ENCODE measurements at regions not wholly inside any gene's neighbourhood (a gene's known extent, or its start where the extent isn't known, plus 50 kb on each side); places are given as distances from the start of the nearest gene placed in this dataset.

DNA sequence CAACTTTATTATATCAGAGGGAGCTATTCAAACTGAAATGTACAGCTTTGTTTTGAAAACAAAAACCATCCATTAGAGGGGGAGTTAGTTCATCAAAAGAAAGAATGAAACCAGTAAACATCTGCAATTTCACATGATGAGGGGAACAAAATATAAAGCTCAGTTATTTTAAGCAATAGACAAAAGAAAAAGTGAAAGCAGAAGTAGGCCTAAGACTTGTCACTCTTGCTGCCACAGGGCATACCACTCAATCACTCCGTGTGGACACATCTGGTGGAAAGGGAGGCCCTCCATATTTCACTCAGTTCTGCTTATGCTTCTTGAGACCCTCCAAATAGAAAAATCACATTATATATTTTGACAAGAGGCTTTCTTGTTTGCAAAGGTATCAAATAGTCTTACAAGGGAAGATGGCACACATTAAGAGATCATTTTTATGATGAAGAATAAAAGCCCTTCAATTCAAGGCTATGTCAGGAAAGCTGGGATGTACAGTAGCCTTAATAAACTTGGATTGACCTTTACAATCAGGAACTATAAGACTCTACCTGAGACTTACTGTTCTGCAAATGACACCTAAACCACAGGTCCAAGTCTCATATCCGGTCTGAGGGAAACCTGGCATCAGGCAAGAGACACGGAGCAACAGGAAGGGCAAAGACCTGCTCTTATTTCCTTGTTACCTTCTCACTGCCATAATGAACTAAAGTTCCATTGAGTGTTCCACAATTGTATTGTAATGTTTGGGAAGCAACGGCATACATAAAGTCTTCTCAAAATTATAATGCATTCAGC is 222.5 kb upstream of the GRIP1 start:
- FAIRE-seq (no peak), ATAC-seq (no peak), DNase-seq (ENCODE audit: low spot score) (no peak)
- 2% methylated on average over 4 of the region's 4 CpGs for WGBS (ENCODE audit: low lambda C conversion rate)
- ChIA-PET POLR2A (no interaction called here), CTCF (ENCODE audit: low intra/inter-chr PET ratio, low total read pairs) (no interaction called here)
- no peaks in the 10 kb centered on the region for H4K20me1 ChIP-seq (ENCODE audit: insufficient read depth, low read length)
- H3K4me3 ChIP-seq (replicated peaks in 1 of 3; ENCODE audit: insufficient read depth in 1 of 3, low read depth in 2 of 3, low read length in 3 of 3) = no peak overlapping the region
- no peaks in the 10 kb centered on the region for H3K4me1 ChIP-seq (ENCODE audit: insufficient read depth, low read length)
- H3K9ac ChIP-seq (ENCODE audit: insufficient read depth, low read depth, low read length) = no peak overlapping the region
- in situ Hi-C loops (cut with HindIII; ENCODE audit: extremely low pct_ligation_motif_present, low pct_unique_long_range_greater_than_20kb) = no loop called here
- no peaks in the 10 kb centered on the region for H3K79me2 ChIP-seq (ENCODE audit: insufficient read depth, low read length)
- peaks cover 0 to 1% of the 10 kb centered on the region in 2 experiments; a peak in 1 of 5 replicates for H3K27me3 ChIP-seq (ENCODE audit: control insufficient read depth in 1 of 2, insufficient read depth in 2 of 2, low read length in 2 of 2)
- no peak overlapping the region for H3K4me2 ChIP-seq (ENCODE audit: low read depth, low read length)
- H3K36me3 ChIP-seq (replicated peaks in 1 of 2; ENCODE audit: control insufficient read depth in 1 of 2, insufficient read depth in 2 of 2, low read length in 2 of 2) = no peaks in the 10 kb centered on the region
- H3K27ac ChIP-seq (ENCODE audit: extremely low read length, insufficient read depth, low read length) = no peak overlapping the region
- H2AFZ ChIP-seq (ENCODE audit: low read length) = no peak overlapping the region
- H3K9me3 ChIP-seq (ENCODE audit: low read length) = no peaks in the 10 kb centered on the region
- BruUV-seq (replicated peaks) = no TSS peak
- TF ChIP-seq ZNF773 (CRISPR knock-in tag; IDR thresholded peaks at IDR 0.05; ENCODE audit: borderline replicate concordance) = no peak
- no peak for TF ChIP-seq ZNF747 (CRISPR knock-in tag; IDR thresholded peaks at IDR 0.05; ENCODE audit: borderline replicate concordance)
- no peak for TF ChIP-seq GATA4 (IDR thresholded peaks at IDR 0.05; ENCODE audit: borderline replicate concordance, low read depth)
- no peak for TF ChIP-seq SMYD3 (CRISPR knock-in tag; IDR thresholded peaks at IDR 0.05)
- TF ChIP-seq SCMH1 (CRISPR knock-in tag; IDR thresholded peaks at IDR 0.05; ENCODE audit: borderline replicate concordance) = no peak
- no peak for TF ChIP-seq ZNF619 (CRISPR knock-in tag; IDR thresholded peaks at IDR 0.05)
- no peak for TF ChIP-seq ZNF180 (CRISPR knock-in tag; IDR thresholded peaks at IDR 0.05; ENCODE audit: borderline replicate concordance, low read depth)
- TF ChIP-seq, protein P1, sequence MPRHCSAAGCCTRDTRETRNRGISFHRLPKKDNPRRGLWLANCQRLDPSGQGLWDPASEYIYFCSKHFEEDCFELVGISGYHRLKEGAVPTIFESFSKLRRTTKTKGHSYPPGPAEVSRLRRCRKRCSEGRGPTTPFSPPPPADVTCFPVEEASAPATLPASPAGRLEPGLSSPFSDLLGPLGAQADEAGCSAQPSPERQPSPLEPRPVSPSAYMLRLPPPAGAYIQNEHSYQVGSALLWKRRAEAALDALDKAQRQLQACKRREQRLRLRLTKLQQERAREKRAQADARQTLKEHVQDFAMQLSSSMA (CRISPR knock-in tag; IDR thresholded peaks at IDR 0.05) = no peak
- no peak for TF ChIP-seq RFXANK (CRISPR knock-in tag; IDR thresholded peaks at IDR 0.05)
- TF ChIP-seq SMARCC2 (IDR thresholded peaks at IDR 0.05) = no peak
- TF ChIP-seq NFYB (CRISPR knock-in tag; IDR thresholded peaks at IDR 0.05) = no peak
- TF ChIP-seq HNF4A (CRISPR knock-in tag; IDR thresholded peaks at IDR 0.05) = no peak
- TF ChIP-seq RORA (CRISPR knock-in tag; IDR thresholded peaks at IDR 0.05) = no peak
- no peak for TF ChIP-seq ZNF775 (CRISPR knock-in tag; IDR thresholded peaks at IDR 0.05; ENCODE audit: borderline replicate concordance)
- no peak for TF ChIP-seq AKAP8 (CRISPR knock-in tag; IDR thresholded peaks at IDR 0.05)
- intact Hi-C loops (cut with micrococcal nuclease; ENCODE audit: unreplicated experiment) = no loop called here

Data from HepG2 (cell line).